ENCODE measurements at regions not wholly inside any gene's neighbourhood (a gene's known extent, or its start where the extent isn't known, plus 50 kb on each side); places are given as distances from the start of the nearest gene placed in this dataset.
A peak's percentile ranks its signal among the peaks of the same experiment; 100 is the strongest.

- DNase-seq (ENCODE audit: low read depth), result peak; percentile 22
- TF ChIP-seq CTCF (IDR thresholded peaks at IDR 0.05; ENCODE audit: low read depth, low read length, missing control alignments), result peak; percentile 87
- H3K4me3 ChIP-seq (ENCODE audit: low read depth, low read length), result no peak overlapping the region
Observed at GRCh38 chr9:118522093-118523028, 818.2 kb downstream of the TLR4 start.

- DNase-seq (ENCODE audit: low read depth), result no peak
- TF ChIP-seq CTCF (IDR thresholded peaks at IDR 0.05; ENCODE audit: low read depth, low read length, missing control alignments), result no peak
- no peak overlapping the region for H3K4me3 ChIP-seq (ENCODE audit: low read depth, low read length)
Observed at GRCh38 chr9:118527261-118527660, 823.1 kb downstream of the TLR4 start.

DNA sequence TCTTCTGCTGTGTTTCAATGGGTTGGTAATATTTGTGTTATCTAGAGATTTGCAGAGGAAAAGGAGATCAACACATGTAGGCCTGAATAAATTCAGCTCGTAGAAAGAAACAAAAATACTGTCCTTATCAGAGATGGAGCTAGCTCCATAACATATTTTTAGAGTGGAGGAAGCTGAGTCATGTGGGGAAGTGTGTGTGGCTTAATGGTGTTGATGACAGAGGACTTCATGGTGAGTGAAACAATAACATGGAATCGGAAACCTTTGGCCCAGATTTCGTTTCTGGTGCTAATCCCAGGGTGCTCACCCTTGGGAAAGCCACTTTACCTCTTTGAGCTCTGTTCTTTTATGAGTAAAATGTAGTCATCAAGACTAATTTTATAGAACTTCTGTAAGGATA, 825.0 kb downstream of the TLR4 start:
- no peak for TF ChIP-seq CTCF (IDR thresholded peaks at IDR 0.05; ENCODE audit: low read depth, low read length, missing control alignments)
- DNase-seq (ENCODE audit: low read depth), result no peak
- no peak overlapping the region for H3K4me3 ChIP-seq (ENCODE audit: low read depth, low read length)

DNA sequence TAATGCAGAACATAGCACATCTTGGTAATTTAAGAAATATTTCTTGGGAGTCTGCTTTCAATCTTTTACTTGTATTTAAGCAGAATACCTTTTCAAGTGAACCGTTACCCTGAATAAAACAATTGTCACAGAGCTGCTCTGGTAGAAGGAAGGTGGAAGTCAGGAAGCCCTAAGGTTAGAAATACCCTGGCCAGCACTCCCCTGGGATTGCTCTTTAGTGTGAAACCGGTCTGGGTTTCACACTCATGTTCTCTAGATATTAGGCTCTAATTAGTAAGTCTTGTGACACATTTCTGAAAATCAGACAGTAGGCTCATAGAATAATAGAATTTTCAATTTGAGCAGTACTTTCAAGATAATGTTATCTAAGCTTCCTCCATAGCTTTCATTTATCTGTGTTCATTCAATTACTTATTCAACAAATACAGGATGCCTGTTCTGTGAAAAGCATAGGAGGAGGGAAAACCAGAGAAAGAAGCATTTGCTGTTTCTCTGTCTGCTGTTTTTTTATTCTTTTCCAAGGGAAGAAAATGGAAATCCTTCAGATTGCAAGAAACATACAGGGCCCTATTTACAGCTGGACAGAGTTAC, 825.5 kb downstream of the TLR4 start:
- H3K4me3 ChIP-seq (ENCODE audit: low read depth, low read length), result no peak overlapping the region
- no peak for DNase-seq (ENCODE audit: low read depth)
- no peak for TF ChIP-seq CTCF (IDR thresholded peaks at IDR 0.05; ENCODE audit: low read depth, low read length, missing control alignments)

DNA sequence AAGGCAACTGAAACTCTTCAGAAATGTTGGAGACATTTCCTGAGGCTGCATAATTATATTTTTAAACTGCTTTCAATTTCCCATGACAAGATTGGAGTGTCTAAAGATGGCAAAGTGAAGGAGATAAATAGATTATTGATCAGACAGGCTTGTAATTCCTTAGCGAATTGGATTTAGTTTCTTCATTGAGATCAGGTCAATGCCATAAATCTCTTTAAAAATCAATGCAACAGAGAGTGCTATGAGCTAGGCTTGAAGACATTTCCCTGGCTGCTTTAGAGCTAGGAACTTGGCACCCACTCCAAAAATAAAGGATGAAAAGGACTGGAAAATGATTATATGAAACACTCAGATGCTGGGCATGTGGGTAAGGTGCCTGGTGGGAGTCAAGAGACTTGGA, 828.4 kb downstream of the TLR4 start:
- no peak overlapping the region for H3K4me3 ChIP-seq (ENCODE audit: low read depth, low read length)
- TF ChIP-seq CTCF (IDR thresholded peaks at IDR 0.05; ENCODE audit: low read depth, low read length, missing control alignments), result no peak
- no peak for DNase-seq (ENCODE audit: low read depth)

- DNase-seq (ENCODE audit: low read depth), result no peak
- no peak overlapping the region for H3K4me3 ChIP-seq (ENCODE audit: low read depth, low read length)
- TF ChIP-seq CTCF (IDR thresholded peaks at IDR 0.05; ENCODE audit: low read depth, low read length, missing control alignments), result no peak
Observed at GRCh38 chr9:118533101-118533500, 828.9 kb downstream of the TLR4 start.
